HG02798 (cell line): ENCODE measurements at regions not wholly inside any gene's neighbourhood (a gene's known extent, or its start where the extent isn't known, plus 50 kb on each side); places are given as distances from the start of the nearest gene placed in this dataset.
"Not testable (repeated sequence)": the region's sequence is repeated elsewhere in the genome, so short reads cannot be mapped to it uniquely, and the experiment has no call there.

ENCODE experiments used
- ATAC-seq: cut with Tn5 transposase; IDR thresholded peaks from one replicate; pipeline ENCODE4 v1.9.1; 2021; ENCODE audit warnings: mild to moderate bottlenecking; ENCODE audit not compliant: unreplicated experiment, poor library complexity

DNA sequence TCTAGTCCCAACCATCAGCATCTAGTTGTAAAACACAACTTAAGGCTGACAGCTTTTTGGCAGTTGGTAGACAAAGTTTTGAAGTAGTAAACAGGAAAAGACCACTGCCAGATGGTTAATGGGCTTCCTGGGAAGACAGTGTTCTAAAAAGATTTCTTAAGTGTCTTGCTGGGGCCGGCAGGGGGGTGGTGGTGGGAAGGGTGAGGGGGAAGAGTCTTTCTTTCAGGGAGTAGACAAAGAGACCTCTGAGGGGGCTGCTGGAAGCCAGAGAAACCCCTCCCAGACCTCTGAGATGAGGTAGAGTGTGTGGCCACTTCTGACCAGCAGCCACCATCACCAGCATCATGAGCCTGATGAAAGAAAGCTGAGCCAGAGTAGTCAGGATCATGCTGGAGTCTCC lies 784.9 kb downstream of the TENT5A start:
- ATAC-seq = no peak

DNA sequence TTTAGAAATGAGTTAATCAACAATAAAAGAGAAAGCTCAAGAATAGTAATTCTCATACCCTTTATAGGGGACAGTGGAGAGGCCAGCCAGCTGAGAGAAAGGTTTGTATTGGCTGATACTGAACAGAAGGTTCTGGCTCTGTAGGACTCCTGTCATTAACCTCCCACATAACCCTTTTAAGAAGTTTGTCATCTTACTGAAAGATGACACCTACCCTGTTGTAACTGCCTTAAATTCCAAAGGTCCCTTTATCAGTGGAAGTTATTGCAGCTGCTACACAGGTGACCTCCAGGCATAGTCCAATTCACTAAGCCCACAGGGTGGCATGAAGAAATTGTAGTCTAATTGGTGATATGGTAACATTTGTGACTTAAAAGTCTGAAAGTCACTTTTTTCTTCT lies 790.1 kb downstream of the TENT5A start:
- no peak for ATAC-seq

DNA sequence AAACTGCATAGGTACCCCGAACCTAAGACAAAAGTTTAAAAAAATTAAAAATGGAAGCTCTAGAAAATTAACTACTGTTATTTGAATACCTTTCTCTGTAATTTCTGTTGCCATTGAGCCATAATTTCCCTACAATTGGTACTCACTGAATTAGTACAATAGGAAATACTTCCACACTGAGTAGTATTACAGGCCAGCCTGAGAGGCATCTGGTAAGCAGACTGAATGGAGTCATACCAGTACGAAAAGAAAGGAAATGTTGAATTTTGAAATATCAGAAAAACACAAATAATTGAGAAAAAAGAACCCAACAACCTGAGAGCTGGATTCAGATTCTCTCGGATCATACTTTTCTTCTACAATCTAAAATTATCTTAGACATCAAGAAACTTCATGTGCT lies 791.3 kb downstream of the TENT5A start:
- no peak for ATAC-seq

DNA sequence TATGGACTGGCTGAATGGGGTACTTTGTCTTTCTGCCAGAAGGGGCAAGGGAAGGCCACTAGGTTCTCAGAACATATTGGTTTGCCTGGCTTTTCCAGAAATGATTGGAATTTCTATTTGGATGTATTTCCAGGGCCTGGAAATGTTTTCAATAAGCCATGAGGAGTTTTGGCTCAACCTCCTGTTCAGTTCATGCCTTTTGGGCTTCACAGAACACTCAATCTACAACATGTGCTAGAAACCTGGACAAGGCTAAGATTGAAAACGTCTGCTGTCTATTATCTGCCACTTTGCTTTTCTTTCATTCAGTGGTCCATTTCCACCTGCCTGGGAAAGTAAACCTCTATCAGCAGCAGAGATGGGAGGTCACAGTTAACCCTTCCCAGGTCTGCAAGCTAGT lies 793.4 kb downstream of the TENT5A start:
- ATAC-seq = no peak

DNA sequence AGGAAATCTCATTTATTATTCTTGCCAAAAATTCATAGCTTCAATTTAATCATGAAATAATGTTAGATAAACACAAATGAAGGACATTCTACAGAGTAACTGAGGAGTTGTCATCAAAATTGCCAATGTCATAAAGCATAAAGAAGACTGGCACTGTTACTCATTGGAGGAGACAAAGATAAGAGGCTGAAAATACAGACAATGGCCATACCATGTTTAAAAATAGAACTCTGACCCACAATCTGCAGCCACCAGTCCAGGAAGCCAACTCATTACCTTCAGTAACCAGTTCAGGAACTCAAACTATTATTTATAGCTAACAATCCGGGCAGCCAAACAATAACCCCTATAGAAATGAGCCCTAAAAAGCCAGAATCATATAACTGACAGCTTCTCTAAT lies 795.6 kb downstream of the TENT5A start:
- no peak for ATAC-seq

DNA sequence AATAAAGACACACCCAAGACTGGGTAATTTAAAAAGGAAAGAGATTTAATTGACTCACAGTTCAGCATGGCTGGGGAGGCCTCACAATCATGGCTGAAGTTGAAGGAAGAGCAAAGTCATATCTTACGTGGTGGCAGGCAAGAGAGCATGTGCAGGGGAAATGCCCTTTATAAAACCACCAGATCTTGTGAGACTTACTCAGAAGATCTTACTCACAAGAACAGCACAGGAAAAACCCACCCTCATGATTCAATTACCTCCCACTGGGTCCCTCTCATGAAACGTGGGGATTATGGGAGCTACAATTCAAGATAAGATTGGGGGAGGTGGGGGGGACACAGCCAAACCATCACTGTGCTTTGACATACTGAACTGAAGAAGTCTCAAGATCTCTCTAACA lies 800.0 kb downstream of the TENT5A start:
- not testable (repeated sequence) for ATAC-seq

DNA sequence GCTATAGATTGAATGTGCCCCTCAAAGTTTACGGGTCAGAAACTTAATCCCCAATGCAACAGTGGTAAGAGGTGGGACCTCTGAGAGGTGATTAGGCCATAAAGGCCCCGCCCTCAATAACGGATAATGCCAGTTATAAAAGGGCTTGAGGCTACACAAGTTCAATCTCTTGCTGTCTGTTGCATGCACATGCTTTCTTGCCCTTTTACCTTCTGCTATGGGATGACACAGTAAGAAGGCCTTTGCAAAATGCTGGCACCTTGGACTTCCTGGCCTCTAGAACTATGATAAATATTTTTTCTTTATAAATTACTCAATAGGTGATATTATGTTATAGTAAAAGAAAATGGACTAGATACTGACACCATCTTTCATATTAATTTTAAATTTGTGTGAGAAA lies 806.1 kb downstream of the TENT5A start:
- no peak for ATAC-seq

DNA sequence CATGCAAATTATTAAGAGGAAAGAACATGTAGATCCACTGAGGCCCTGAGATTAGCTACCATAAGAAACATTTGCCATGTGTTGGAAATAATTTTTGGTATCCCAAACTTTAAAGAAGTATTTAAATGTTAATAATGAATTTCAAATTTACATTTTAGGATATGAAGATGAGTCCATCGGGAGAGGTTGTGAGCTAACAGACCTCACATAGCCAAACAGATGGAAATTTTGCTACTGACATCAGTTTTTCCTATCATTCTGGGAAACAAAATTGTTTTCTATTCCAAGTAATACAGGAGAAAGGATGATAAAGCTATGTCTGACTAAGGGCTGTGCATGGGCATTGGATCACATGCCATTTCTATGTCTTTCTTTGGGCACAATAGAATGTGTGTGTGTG lies 809.6 kb downstream of the TENT5A start:
- no peak for ATAC-seq

DNA sequence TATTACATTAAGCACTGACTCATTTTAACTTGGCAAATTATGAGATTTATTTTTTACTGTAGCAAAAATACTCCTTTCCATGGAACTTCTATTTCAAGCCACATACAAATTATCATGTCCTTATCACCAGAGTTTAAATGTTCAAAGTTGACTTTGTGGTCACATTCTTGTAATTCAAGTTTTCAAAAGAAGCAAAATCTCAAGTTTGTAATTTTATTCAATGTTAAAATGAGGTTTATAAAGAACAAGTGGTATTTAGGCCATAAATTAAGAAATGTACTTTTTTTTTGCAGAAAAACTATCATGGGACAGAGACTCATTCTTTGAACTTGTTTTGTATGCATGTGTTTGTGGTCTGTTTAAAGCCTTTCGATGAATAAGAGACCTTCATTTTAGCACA lies 811.5 kb downstream of the TENT5A start:
- ATAC-seq = no peak

DNA sequence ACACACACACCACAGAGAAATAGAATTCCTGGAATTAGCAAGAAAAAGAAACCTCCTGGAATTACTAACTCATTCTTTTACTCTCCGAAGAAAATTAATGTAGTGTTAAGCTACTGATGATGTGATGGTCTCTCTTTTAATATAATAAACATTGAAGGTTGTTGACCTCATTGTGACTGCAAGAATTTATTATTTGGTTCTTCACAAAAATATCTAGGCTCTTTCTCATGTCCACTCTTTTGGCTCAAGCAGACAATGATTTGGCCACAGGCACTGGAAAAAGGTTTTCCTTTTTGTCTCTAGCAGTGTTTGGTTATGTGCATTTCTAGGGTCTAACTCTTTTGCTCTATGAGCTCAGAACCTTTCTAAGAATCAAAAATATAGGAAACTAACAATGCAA lies 811.9 kb downstream of the TENT5A start:
- ATAC-seq = no peak

DNA sequence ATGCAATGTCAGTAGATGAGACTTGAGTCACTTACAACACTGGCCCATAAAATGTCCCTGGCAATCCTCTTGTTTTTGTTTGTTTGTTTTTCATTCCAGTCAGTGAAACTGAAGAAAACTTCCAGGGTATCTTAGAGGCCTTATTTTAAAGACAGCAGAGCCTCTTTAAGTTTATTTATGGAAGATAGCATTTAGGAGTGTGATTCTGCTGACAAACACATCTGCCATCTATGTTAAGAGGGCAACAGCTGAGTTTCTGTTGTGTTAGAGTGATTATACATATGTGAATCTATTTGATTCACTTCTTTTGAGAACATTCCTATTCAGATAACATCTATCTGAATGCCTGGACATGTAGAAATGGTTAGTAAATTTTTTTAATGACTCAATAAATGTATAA lies 812.6 kb downstream of the TENT5A start:
- no peak for ATAC-seq

DNA sequence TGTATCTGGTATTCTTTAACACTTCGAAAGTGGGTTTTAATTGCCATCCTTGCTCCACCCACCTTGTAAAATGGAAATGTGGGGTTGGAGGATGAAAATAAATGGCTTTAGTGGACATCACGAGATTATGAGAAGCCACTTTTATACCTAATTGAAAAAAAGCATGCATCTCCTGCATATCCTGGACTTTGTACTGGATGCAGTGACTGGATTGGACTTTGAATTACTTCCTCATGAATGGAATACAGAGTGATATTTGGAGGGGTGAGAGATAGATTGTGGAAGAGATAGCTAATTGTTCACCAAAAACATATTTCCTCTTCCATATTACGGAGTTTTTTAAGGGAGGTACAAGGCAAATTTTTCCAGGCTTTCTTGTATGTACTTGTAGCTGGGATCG lies 813.0 kb downstream of the TENT5A start:
- no peak for ATAC-seq

DNA sequence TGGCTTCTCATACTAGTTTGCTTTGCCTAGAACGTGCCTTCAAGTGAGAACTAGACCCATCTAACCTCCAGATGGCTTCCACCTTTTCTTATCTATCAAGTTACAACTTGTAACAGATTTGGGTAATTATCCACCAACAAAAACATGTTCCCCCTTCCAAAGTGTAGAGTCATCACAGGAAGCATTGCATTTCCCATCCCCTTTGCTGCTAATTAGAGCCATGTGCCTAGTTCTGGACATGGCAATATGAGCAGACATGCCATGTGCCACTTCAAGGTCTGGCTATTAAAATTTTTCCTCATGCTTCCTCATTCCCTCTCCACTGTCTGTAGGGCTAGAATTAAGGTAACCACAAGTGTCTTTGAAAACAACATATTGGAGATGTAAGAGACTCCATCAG lies 814.4 kb downstream of the TENT5A start:
- ATAC-seq = no peak

DNA sequence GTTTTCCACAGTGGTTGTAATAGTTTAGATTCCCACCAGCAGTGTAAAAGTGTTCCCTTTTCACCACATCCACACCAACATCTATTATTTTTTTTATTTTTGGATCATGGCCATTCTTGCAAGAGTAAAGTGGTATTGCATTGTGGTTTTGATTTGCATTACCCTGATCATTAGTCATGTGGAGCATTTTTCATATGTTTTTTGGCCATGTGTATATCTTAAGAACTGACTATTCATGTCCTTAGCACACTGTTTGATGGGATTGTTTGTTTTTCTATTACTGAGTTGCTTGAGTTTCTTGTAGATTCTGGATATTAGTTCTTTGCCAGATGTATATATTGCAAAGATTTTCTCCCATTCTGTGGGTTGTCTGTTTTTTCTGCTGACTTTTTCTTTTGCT lies 820.1 kb downstream of the TENT5A start:
- ATAC-seq = no peak

DNA sequence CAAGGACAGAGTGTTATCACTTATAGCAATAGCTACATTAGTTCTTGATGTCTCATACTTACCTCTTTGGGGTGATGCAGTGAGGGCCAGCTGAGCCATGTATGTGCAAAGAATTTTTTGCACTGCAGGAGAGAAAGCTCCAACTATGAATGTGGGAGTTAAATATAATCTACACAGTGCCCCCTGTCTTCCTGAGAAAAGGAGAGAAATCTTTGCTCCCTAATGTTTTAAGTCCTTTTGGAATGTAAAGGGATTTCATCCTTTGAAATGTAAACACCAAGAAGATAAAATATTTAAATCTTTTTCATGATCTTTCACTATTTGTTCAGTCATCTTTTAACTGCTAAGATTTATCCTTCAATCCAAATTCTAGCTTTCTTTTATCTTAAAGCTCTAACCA lies 822.1 kb downstream of the TENT5A start:
- ATAC-seq = no peak

DNA sequence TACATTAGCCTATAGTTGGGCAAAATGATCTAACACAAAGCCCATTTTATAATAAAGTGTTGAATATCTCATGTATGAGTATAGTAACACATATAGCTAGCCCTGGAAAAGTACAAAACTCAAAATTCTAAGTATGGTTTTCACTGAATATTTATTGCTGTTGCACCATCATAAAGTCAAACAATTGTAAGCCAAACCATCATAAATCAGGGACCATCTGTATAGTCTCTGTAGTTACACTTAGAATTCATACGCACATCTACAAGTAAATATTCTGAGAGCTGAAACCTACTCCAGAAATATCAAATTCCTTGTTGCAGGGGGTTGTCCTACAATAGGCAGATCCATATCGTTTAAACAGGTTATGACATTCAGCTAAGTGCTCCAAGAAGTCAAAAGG lies 817.3 kb downstream of the BCKDHB start:
- no peak for ATAC-seq

DNA sequence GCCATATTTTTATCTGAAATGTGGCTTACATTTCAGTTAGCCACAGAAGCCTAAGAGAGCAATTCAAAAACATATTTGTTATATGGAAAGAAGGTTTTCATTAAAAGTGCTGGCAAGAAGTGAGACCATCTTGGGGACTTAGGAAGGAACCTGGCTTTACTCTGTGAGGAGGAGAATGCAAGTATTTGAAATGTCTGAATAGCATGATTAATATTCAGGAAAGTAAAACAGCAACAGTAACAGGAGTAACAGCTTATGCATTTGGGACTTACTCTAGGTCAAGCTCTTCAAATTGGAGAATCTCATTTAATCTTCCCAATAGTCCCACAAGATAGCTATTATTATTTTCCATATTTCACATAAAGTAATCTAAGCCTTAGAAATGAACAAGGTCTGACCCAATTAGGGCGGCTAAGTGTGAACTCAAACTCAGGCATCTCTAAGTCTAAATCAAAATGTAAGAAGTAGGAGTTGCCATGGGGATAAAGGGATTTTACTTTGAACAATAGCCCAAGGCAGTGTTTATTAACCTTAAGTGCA lies 816.5 kb downstream of the BCKDHB start:
- ATAC-seq = no peak

DNA sequence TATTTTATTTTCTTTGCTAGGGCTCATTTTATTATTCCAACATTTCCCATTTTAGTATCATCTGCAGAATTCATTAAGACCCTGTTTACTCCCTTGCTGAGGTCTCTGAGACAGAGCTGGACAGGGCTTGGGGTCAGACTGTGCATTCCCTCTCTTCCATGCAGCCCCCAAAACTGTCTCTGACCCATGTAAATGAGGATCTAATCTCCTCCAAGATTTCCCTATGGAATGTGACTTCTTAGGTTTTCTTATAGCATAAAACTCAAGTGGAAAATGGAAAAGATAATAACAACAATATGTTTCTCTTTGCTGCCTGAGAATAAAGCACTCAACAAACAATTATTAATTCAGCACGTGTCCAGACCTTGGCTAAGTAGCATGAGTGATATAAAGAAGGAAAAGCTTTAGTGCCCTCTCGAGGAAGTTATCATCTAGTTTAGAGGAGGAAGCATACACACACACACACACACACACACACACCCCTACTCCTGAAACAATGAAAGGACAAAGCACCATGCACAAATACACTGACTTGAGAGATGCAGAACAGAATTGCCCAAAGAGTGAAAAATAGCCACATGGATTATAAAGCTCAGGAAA lies 815.5 kb downstream of the BCKDHB start:
- no peak for ATAC-seq

DNA sequence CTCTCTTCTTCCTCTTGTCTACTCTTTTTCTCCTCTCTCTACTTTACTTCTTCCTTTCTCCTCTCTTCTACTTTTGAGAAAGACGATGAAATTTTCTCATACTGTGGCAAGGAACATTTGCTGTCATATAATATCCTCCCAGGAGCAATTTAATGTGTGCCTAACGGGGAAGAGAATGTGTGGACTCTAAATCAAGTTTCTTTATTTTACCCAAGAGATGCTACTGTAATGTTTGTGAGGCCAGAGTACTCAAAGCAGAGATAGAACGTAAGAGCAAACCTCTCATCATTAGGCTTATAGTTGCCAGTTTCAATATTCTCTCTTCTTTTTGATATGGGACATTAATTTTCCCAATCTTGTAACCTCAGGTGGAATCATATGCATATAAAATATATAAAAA lies 801.4 kb downstream of the BCKDHB start:
- ATAC-seq = no peak

DNA sequence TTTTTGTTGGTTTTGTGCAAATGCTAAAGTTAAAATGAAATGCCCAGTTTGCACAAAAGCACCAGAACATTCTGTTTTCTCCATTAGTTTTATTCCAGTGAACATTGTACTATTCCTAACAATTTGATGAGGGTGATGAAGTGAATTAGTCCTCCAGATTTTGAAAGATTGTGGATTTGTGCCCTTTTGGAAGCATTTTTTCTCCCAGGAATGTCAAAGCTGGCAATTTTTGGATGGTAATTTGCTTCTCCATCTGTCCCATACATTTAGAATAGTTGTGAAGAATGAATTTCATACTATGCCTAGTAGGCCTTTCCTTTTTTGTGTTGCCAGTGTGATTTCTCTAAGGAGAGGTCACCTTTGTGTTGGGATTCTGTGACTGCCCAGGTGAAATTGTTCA lies 797.2 kb downstream of the BCKDHB start:
- ATAC-seq = no peak

DNA sequence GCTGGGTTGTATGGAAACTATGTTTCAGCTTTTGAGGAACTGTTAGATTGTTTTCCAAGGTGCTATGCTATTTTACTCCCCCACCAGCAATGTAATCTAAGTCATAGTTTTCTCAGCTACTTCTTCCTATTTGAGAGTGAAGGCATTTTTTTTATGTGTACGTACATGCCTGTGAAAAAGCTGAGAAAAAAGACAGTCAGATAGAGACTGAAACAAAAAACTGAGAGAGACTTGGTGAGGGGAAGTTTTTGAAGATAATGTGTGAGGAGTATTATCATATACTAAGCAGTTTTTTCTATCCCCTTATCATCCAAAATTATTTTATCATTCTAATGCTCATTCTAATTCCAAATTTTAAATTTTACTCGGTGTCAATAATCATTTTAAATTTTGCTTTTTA lies 780.0 kb downstream of the BCKDHB start:
- ATAC-seq = peak; percentile 92

DNA sequence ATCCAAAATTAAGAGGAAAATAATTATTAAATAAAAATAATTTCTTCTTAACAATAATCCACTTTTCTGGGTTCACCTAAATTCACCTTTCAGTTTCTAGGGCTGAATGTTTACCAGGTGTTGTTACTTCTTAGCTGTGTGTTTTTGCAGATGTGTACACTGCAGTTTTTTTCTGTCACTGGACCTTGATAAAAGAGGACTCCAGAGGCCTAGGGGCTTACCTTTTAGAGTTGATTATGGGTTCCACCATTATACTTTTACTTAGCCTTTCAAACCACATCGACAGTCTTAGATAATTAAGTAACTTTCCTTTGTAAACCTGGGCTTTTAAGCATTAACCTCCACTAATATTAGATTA lies 766.5 kb downstream of the BCKDHB start:
- ATAC-seq = no peak
